Astrocyte of the cerebellum (primary cell): ENCODE measurements at regions not wholly inside any gene's neighbourhood (a gene's known extent, or its start where the extent isn't known, plus 50 kb on each side); places are given as distances from the start of the nearest gene placed in this dataset.

Source experiments
- DNase-seq: peaks from one replicate; pipeline ENCODE4 v3.0.0-alpha.2; 2011; ENCODE audit warnings: low read depth
- H3K4me3 ChIP-seq: 2 replicates; pipeline ENCODE4 v1.5.1; 2011; ENCODE audit warnings: mild to moderate bottlenecking, low read depth, low read length, moderate library complexity
- CTCF ChIP-seq: IDR thresholded peaks from 2 replicates; pipeline ENCODE4 v1.5.1; 2012; ENCODE audit warnings: low read length, low read depth, moderate library complexity, mild to moderate bottlenecking; ENCODE audit errors: missing control alignments
- in situ Hi-C: cut with HindIII; loops from 2 replicates; pipeline ENCODE4 v1.10.0; 2017; ENCODE audit warnings: low sequenced_read_pairs

- no peak for TF ChIP-seq CTCF
- no peak for DNase-seq
- in situ Hi-C loops: no loop called here
- no peak overlapping the region for H3K4me3 ChIP-seq
Observed at GRCh38 chr5:5585751-5586341, 163.4 kb downstream of the ICE1 start.

- no peak for DNase-seq
- TF ChIP-seq CTCF: no peak
- in situ Hi-C loops: no loop called here
- no peak overlapping the region for H3K4me3 ChIP-seq
Observed at GRCh38 chr5:5584751-5585150, 162.3 kb downstream of the ICE1 start.

- no peak overlapping the region for H3K4me3 ChIP-seq
- in situ Hi-C loops: no loop called here
- DNase-seq: no peak
- TF ChIP-seq CTCF: no peak
Observed at GRCh38 chr5:5584236-5584745, 161.8 kb downstream of the ICE1 start.

GRCh38 chr5:5583832-5584231 is 161.4 kb downstream of the ICE1 start:
- DNase-seq: no peak
- in situ Hi-C loops: no loop called here
- no peak overlapping the region for H3K4me3 ChIP-seq
- TF ChIP-seq CTCF: no peak

GRCh38 chr5:5583023-5583765 is 160.7 kb downstream of the ICE1 start:
- in situ Hi-C loops: no loop called here
- DNase-seq: no peak
- TF ChIP-seq CTCF: no peak
- H3K4me3 ChIP-seq: no peak overlapping the region

- in situ Hi-C loops: no loop called here
- no peak for DNase-seq
- TF ChIP-seq CTCF: no peak
- H3K4me3 ChIP-seq: no peak overlapping the region
Observed at GRCh38 chr5:5581080-5581479, 158.6 kb downstream of the ICE1 start.
